Panc1 (cell line): ENCODE measurements at regions not wholly inside any gene's neighbourhood (a gene's known extent, or its start where the extent isn't known, plus 50 kb on each side); places are given as distances from the start of the nearest gene placed in this dataset.

Source experiments
- ATAC-seq: fragments of 200-7000 bp; cut with Tn5 transposase; 2 replicates; pipeline ENCODE4 v1.9.1; 2020; ENCODE audit warnings: mild to moderate bottlenecking, moderate library complexity
- BruUV-seq: library from RNA; stranded (reverse); fragments of 400-500 nt; replicated peaks from 2 replicates; lab custom pipeline; 2021; lab: Mats Ljungman, UMichigan
- CTCF ChIA-PET: fragments of 300-600 bp; sonication (Branson Sonifier 250); formaldehyde crosslinking; loops from one replicate; lab custom pipeline; 2022; ENCODE audit warnings: antibody characterized with exemption; lab: Charles Lee
- POLR2A ChIA-PET: fragments of 300-600 bp; sonication (Branson Sonifier 250); formaldehyde crosslinking; loops from one replicate; lab custom pipeline; 2022; ENCODE audit warnings: antibody characterized with exemption; lab: Charles Lee
- DNase-seq: peaks from one replicate; pipeline ENCODE4 v3.0.0-alpha.2; 2010; ENCODE audit warnings: low read depth, low spot score
- H3K27ac ChIP-seq: 2 replicates; pipeline ENCODE4 v1.5.1; 2011; ENCODE audit warnings: mild to moderate bottlenecking, low read length, inconsistent platforms
- H3K27me3 ChIP-seq: fragments of 200-500 bp; sonication (Bioruptor generic); 2 replicates; pipeline ENCODE4 v1.6.0; 2014; ENCODE audit warnings: low read length, inconsistent platforms; ENCODE audit not compliant: control insufficient read depth, insufficient read depth
- H3K36me3 ChIP-seq: fragments of 200-500 bp; sonication (Bioruptor generic); 2 replicates; pipeline ENCODE4 v1.5.1; 2014; ENCODE audit warnings: inconsistent platforms, mild to moderate bottlenecking, low read length, moderate library complexity; ENCODE audit not compliant: control insufficient read depth, insufficient read depth
- H3K4me1 ChIP-seq: 2 replicates; pipeline ENCODE4 v1.5.1; 2011; ENCODE audit warnings: inconsistent platforms, mild to moderate bottlenecking, low read length, moderate library complexity; ENCODE audit not compliant: control insufficient read depth, insufficient read depth
- H3K4me3 ChIP-seq, 2 experiments: 2 replicates each; pipeline ENCODE4 v1.5.1; 2011 to 2012; ENCODE audit warnings: low read depth in 2 of 2, low read length in 2 of 2, mild to moderate bottlenecking in 2 of 2, inconsistent platforms in 1 of 2, moderate library complexity in 1 of 2
- H3K9me3 ChIP-seq: fragments of 200-500 bp; sonication (Bioruptor generic); 2 replicates; pipeline ENCODE4 v1.5.1; 2014; ENCODE audit warnings: low read depth, mild to moderate bottlenecking, inconsistent platforms, low read length, moderate library complexity; ENCODE audit not compliant: control insufficient read depth, insufficient read depth
- CTCF ChIP-seq: fragments of 450-650 bp; IDR thresholded peaks from 2 replicates; pipeline ENCODE4 v1.5.1; 2017; ENCODE audit warnings: mild to moderate bottlenecking
- POLR2AphosphoS5 ChIP-seq: IDR thresholded peaks from 2 replicates; pipeline ENCODE4 v1.6.1; 2012; ENCODE audit warnings: mild to moderate bottlenecking, low read depth, low read length, moderate library complexity
- REST ChIP-seq, 2 experiments: IDR thresholded peaks; 2 replicates each; pipeline ENCODE4 v1.6.1; 2011 to 2012; ENCODE audit warnings: low read depth in 2 of 2, control low read depth in 1 of 2, low read length in 1 of 2, mild to moderate bottlenecking in 1 of 2, moderate library complexity in 1 of 2; ENCODE audit not compliant: insufficient read depth in 1 of 2
- SIN3A ChIP-seq: IDR thresholded peaks from 2 replicates; pipeline ENCODE4 v1.6.1; 2012; ENCODE audit warnings: low read depth, mild to moderate bottlenecking, low read length, moderate library complexity, borderline replicate concordance; ENCODE audit not compliant: insufficient read depth
- TCF7L2 ChIP-seq: IDR thresholded peaks from 2 replicates; pipeline ENCODE4 v1.6.1; 2011; ENCODE audit warnings: mild to moderate bottlenecking, low read depth, low read length, inconsistent platforms
- in situ Hi-C: cut with HindIII; loops from 2 replicates; pipeline ENCODE4 v1.10.0; 2016; ENCODE audit warnings: low sequenced_read_pairs, low pct_unique_long_range_greater_than_20kb
- intact Hi-C: fragments of 100-400 bp; cut with micrococcal nuclease; formaldehyde crosslinking; loops from one replicate; pipeline ENCODE4 v1.10.0; 2022; ENCODE audit not compliant: unreplicated experiment

- H3K4me3 ChIP-seq: no peak overlapping the region
- ChIA-PET POLR2A (no interaction called here), CTCF (no interaction called here)
- intact Hi-C loops: loop anchor here (10.0 kb wide), 1 partner anchor 163 kb away; no protein-coding TSS in a partner anchor
- DNase-seq (no peak), ATAC-seq (no peak)
- no TSS peak for BruUV-seq
- H3K36me3 ChIP-seq: peaks cover 3% of the 10 kb centered on the region; the same call in 1 of the 2 replicates
- no peaks in the 10 kb centered on the region for H3K9me3 ChIP-seq
- H3K27ac ChIP-seq: no peak overlapping the region
- in situ Hi-C loops: no loop called here
- peaks cover 26% of the 10 kb centered on the region for H3K4me1 ChIP-seq
- TF ChIP-seq SIN3A (no peak), CTCF (no peak)
- no peaks in the 10 kb centered on the region for H3K27me3 ChIP-seq
Measured at GRCh38 chr14:100381395-100382105, 58.4 kb downstream of the SLC25A47 start.

DNA sequence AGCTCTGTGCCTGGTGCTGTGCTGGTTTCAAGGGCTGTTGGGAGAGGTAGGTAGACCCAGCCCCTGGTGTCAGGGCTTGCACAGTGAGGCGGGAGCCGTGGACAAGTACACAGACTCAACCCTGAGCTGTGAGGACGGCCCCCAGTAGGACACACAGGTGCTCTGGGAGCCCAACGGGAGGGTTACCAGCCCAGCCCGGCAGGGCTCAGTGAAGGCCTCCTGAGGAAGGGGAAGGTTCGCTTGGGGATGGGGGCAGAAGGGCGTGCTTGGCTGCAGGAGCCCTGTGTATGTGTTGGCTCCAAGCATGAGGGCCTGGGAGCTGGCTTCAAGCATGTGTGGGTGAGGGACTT lies 58.9 kb downstream of the SLC25A47 start:
- Histone ChIP-seq H3K9me3 (no peaks in the 10 kb centered on the region), H3K27me3 (no peaks in the 10 kb centered on the region), H3K4me1 (peaks cover 30% of the 10 kb centered on the region), H3K36me3 (no peaks in the 10 kb centered on the region), H3K27ac (no peak overlapping the region), H3K4me3 (no peak overlapping the region)
- ATAC-seq (no peak), DNase-seq (no peak)
- intact Hi-C loops: loop anchor here (10.0 kb wide), 1 partner anchor 163 kb away; no protein-coding TSS in a partner anchor
- no TSS peak for BruUV-seq
- ChIA-PET CTCF (no interaction called here), POLR2A (no interaction called here)
- TF ChIP-seq TCF7L2: no peak
- no peak for TF ChIP-seq SIN3A
- TF ChIP-seq POLR2AphosphoS5: no peak
- no peak for TF ChIP-seq REST (IDR thresholded peaks at IDR 0.05; ENCODE audit: insufficient read depth in 1 of 2, low read depth in 2 of 2, low read length in 1 of 2)
- no peak for TF ChIP-seq CTCF
- in situ Hi-C loops: no loop called here
